ENCODE measurements at regions not wholly inside any gene's neighbourhood (a gene's known extent, or its start where the extent isn't known, plus 50 kb on each side); places are given as distances from the start of the nearest gene placed in this dataset.

DNA sequence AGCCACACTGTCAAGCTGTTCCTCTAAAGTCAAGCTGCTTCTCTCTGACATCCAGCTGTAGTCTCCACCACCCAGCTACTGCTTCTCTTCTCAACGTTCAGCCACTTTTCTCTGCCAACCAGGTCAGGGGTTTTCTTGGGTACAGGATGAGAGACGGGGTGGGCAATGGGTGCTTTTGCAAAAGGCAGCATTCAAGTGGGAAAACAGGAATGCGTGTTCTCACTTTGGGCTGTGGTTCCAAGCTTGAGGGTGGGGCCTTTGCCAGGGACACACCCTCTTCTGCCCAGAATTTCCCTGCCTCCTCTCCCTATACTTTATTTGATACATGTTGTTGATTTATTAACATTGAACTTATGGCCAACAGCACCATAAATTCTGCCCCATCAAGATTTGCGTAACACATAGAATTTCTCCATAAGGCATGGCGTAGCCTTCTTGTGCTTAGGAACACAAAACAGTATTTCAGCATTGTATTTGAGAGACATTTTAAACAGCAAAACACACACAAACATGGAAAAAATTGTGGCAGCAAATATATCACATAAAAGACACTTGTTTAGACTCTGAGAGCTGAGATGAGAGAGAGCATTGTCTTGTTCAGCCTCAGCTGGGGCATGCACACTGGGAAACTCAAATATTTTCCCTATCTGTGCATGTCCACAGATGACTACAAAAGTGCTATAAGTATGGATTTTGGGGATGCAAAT is 392.8 kb downstream of the SLITRK6 start:
- TF ChIP-seq, protein P1, sequence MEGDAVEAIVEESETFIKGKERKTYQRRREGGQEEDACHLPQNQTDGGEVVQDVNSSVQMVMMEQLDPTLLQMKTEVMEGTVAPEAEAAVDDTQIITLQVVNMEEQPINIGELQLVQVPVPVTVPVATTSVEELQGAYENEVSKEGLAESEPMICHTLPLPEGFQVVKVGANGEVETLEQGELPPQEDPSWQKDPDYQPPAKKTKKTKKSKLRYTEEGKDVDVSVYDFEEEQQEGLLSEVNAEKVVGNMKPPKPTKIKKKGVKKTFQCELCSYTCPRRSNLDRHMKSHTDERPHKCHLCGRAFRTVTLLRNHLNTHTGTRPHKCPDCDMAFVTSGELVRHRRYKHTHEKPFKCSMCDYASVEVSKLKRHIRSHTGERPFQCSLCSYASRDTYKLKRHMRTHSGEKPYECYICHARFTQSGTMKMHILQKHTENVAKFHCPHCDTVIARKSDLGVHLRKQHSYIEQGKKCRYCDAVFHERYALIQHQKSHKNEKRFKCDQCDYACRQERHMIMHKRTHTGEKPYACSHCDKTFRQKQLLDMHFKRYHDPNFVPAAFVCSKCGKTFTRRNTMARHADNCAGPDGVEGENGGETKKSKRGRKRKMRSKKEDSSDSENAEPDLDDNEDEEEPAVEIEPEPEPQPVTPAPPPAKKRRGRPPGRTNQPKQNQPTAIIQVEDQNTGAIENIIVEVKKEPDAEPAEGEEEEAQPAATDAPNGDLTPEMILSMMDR (IDR thresholded peaks at IDR 0.05 in 4 of 5, conservative IDR thresholded peaks at IDR 0.05 in 1 of 5) = no peak
- no peak for TF ChIP-seq POLR2A (IDR thresholded peaks at IDR 0.05)
